Suprapubic skin (tissue), 3 donors: ENCODE measurements at regions not wholly inside any gene's neighbourhood (a gene's known extent, or its start where the extent isn't known, plus 50 kb on each side); places are given as distances from the start of the nearest gene placed in this dataset.

Experiments used
- POLR2A ChIP-seq, 2 donors: fragments of 450-650 bp; IDR thresholded peaks; one replicate each; pipeline ENCODE4 v1.6.1; 2017; ENCODE audit warnings: antibody characterized with exemption in 2 of 2, mild to moderate bottlenecking in 2 of 2, moderate library complexity in 2 of 2
- TF ChIP-seq, protein P1 (sequence below), 2 donors: fragments of 200-600 bp in 1 of 2; fragments of 450-650 bp in 1 of 2; sonication (generic) in 1 of 2; IDR thresholded peaks; one replicate each; pipeline ENCODE4 v1.5.1; 2016 to 2019; ENCODE audit warnings: antibody characterized with exemption in 2 of 2, mild to moderate bottlenecking in 1 of 2, moderate library complexity in 1 of 2

DNA sequence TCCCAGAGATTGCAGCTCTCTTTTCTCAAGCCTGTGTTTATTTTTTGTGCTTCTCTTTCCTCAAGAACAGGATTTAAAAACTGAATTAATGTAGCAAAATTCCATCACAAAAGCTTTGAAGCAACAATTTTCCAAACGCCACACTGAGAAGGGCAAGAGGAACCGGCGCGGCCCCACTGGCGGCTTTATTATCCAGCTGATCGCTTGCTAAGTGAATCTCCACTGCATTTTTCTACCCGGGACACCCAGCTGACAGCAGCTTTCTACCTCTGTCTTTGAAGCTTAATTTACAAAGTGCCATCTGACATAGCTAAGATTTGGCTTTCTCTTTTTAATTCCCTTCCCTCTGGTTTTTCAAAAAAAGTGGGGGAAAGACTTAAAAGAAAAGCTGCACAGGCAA is 369.3 kb upstream of the C1orf174 start:
- no peak for TF ChIP-seq POLR2A (IDR thresholded peaks at IDR 0.05)
- TF ChIP-seq, protein P1, sequence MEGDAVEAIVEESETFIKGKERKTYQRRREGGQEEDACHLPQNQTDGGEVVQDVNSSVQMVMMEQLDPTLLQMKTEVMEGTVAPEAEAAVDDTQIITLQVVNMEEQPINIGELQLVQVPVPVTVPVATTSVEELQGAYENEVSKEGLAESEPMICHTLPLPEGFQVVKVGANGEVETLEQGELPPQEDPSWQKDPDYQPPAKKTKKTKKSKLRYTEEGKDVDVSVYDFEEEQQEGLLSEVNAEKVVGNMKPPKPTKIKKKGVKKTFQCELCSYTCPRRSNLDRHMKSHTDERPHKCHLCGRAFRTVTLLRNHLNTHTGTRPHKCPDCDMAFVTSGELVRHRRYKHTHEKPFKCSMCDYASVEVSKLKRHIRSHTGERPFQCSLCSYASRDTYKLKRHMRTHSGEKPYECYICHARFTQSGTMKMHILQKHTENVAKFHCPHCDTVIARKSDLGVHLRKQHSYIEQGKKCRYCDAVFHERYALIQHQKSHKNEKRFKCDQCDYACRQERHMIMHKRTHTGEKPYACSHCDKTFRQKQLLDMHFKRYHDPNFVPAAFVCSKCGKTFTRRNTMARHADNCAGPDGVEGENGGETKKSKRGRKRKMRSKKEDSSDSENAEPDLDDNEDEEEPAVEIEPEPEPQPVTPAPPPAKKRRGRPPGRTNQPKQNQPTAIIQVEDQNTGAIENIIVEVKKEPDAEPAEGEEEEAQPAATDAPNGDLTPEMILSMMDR (IDR thresholded peaks at IDR 0.05) = no peak
